Kidney (tissue), 13 donors: ENCODE measurements at regions not wholly inside any gene's neighbourhood (a gene's known extent, or its start where the extent isn't known, plus 50 kb on each side); places are given as distances from the start of the nearest gene placed in this dataset.

Experiments
- DNase-seq, 5 donors: peaks; one replicate each; pipeline ENCODE4 v3.0.0-alpha.2; 2013 to 2020
- FAIRE-seq: peaks from 2 replicates; lab custom pipeline; 2012; peaks lifted over from hg19 to GRCh38; lab: Jason Lieb, UNC
- H3K27ac ChIP-seq, 2 donors: one replicate each; pipeline ENCODE4 v1.7.0; 2013; ENCODE audit warnings: low read depth in 2 of 2, low read length in 2 of 2, inconsistent platforms in 1 of 2
- H3K27me3 ChIP-seq: one replicate; pipeline ENCODE4 v1.7.1; 2013; ENCODE audit warnings: low read length, inconsistent platforms; ENCODE audit not compliant: control insufficient read depth, insufficient read depth
- H3K36me3 ChIP-seq, 3 donors: one replicate each; pipeline versions ENCODE4 v1.7.0 to v1.7.1; 2013; ENCODE audit warnings: low read length in 3 of 3, control low read depth in 1 of 3, inconsistent platforms in 1 of 3; ENCODE audit not compliant: insufficient read depth in 3 of 3, control insufficient read depth in 2 of 3
- H3K4me1 ChIP-seq, 3 donors: one replicate each; pipeline versions ENCODE4 v1.7.0 to v1.7.1; 2013; ENCODE audit warnings: low read length in 3 of 3, inconsistent platforms in 1 of 3, low read depth in 1 of 3; ENCODE audit not compliant: control insufficient read depth in 2 of 3, insufficient read depth in 2 of 3
- H3K4me3 ChIP-seq, 3 donors: one replicate each; pipeline versions ENCODE4 v1.7.0 to v1.8.1; 2013; ENCODE audit warnings: low read length in 3 of 3, control low read depth in 1 of 3, inconsistent platforms in 1 of 3
- H3K9ac ChIP-seq, 3 donors: one replicate each; pipeline versions ENCODE4 v1.7.0 to v1.7.1; 2013; ENCODE audit warnings: low read length in 3 of 3, control low read depth in 1 of 3, inconsistent platforms in 1 of 3
- H3K9me3 ChIP-seq, 3 donors: one replicate each; pipeline versions ENCODE4 v1.7.0 to v1.7.1; 2013; ENCODE audit warnings: low read length in 3 of 3, control low read depth in 1 of 3, inconsistent platforms in 1 of 3; ENCODE audit not compliant: control insufficient read depth in 2 of 3, insufficient read depth in 1 of 3
- CTCF ChIP-seq: IDR thresholded peaks from 3 replicates; pipeline ENCODE4 v1.5.1; 2012; ENCODE audit warnings: mild to moderate bottlenecking, moderate library complexity, borderline replicate concordance; ENCODE audit not compliant: insufficient read depth; ENCODE audit errors: extremely low read depth
- intact Hi-C: fragments of 100-400 bp; cut with DNase I; formaldehyde crosslinking; loops from one replicate; pipeline ENCODE4 v1.11.1; 2022
- donor health status: control.
- donor health status: control.
- donor health status: control.
- donor health status: control.
- donor health status: control.
- donor health status: DM: yes; HTN: yes; CAD: no.
- donor health status: Normal renal cell carcinoma (clear cell type).

GRCh38 chr7:124692425-124692824, 73.2 kb downstream of the GPR37 start:
- H3K9ac ChIP-seq, result no peak overlapping the region
- no peak overlapping the region for H3K27ac ChIP-seq
- TF ChIP-seq CTCF, result no peak
- H3K4me1 ChIP-seq, result no peaks in the 10 kb centered on the region
- H3K36me3 ChIP-seq, result no peaks in the 10 kb centered on the region
- no peak overlapping the region for H3K4me3 ChIP-seq
- no peaks in the 10 kb centered on the region for H3K27me3 ChIP-seq
- FAIRE-seq, result no peak
- no peaks in the 10 kb centered on the region for H3K9me3 ChIP-seq
- intact Hi-C loops, result no loop called here
- DNase-seq, result no peak

DNA sequence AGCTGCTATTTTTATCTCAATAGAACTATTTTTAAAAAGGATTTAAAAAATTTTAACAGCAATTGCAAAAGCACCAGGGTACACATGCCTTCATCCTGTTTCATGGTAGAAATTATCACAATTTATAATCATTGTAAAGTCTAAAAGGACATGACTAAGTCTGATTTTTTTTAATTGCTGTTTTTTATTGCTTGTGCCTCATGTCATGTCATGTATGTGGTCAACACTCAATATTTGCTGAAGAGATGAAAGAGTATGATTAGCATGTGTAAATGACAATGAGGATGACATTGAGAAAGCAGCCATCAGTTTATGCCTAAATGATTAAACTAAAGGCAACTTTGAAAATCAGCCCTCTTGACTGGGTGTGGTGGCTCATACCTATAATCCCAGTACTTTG, 74.8 kb downstream of the GPR37 start:
- Histone ChIP-seq H3K4me3 (no peak overlapping the region), H3K36me3 (no peaks in the 10 kb centered on the region), H3K9me3 (no peaks in the 10 kb centered on the region), H3K4me1 (no peaks in the 10 kb centered on the region), H3K27me3 (no peaks in the 10 kb centered on the region), H3K9ac (no peak overlapping the region), H3K27ac (no peak overlapping the region)
- DNase-seq, result no peak
- no peak for FAIRE-seq
- TF ChIP-seq CTCF, result no peak
- intact Hi-C loops, result no loop called here

- FAIRE-seq (no peak), DNase-seq (no peak)
- no peak overlapping the region for H3K4me3 ChIP-seq
- no peaks in the 10 kb centered on the region for H3K4me1 ChIP-seq
- no peaks in the 10 kb centered on the region for H3K36me3 ChIP-seq
- intact Hi-C loops, result no loop called here
- no peaks in the 10 kb centered on the region for H3K9me3 ChIP-seq
- H3K27ac ChIP-seq, result no peak overlapping the region
- no peak for TF ChIP-seq CTCF
- no peaks in the 10 kb centered on the region for H3K27me3 ChIP-seq
- H3K9ac ChIP-seq, result no peak overlapping the region
Observed at GRCh38 chr7:124689931-124690330, 75.7 kb downstream of the GPR37 start.

GRCh38 chr7:124689523-124689922, 76.1 kb downstream of the GPR37 start:
- FAIRE-seq, result no peak

More at GRCh38 chr7:124689523-124689922, 76.1 kb downstream of the GPR37 start:
- intact Hi-C loops, result no loop called here
- no peaks in the 10 kb centered on the region for H3K27me3 ChIP-seq
- TF ChIP-seq CTCF, result no peak
- DNase-seq, result no peak
- no peaks in the 10 kb centered on the region for H3K4me1 ChIP-seq
- H3K9ac ChIP-seq, result no peak overlapping the region
- H3K4me3 ChIP-seq, result no peak overlapping the region
- no peaks in the 10 kb centered on the region for H3K9me3 ChIP-seq
- H3K27ac ChIP-seq, result no peak overlapping the region
- no peaks in the 10 kb centered on the region for H3K36me3 ChIP-seq
